ENCODE measurements at regions not wholly inside any gene's neighbourhood (a gene's known extent, or its start where the extent isn't known, plus 50 kb on each side); places are given as distances from the start of the nearest gene placed in this dataset.

- dilution Hi-C loops (cut with HindIII; ENCODE audit: low sequenced_read_pairs, unreplicated experiment) = no loop called here
- Histone ChIP-seq H3K4me1 (ENCODE audit: control insufficient read depth, insufficient read depth, low read length) (no peaks in the 10 kb centered on the region), H2BK20ac (ENCODE audit: low read depth, low read length) (no peak overlapping the region)
These were observed 213.3 kb downstream of the AKAP7 start for GRCh38 chr6:131348572-131348971.

More at GRCh38 chr6:131348572-131348971, 213.3 kb downstream of the AKAP7 start:
- no peaks in the 10 kb centered on the region for H4K20me1 ChIP-seq (ENCODE audit: insufficient read depth, low read length)
- no peak overlapping the region for H3K4me3 ChIP-seq (ENCODE audit: insufficient read depth, low read depth, low read length)
- 40% methylated on average over 2 of the region's 5 CpGs; no CpG with 5 or more reads in 1 of the 2 experiments for WGBS, 2 experiments (ENCODE audit: extremely low coverage in 2 of 2, insufficient read length in 1 of 2)
- no peak overlapping the region for H4K91ac ChIP-seq (ENCODE audit: insufficient read depth, low read depth, low read length)
- POLR2A ChIA-PET (ENCODE audit: unreplicated experiment) = no interaction called here
- H3K23ac ChIP-seq (ENCODE audit: low read depth, low read length) = no peak overlapping the region
- no peak for ATAC-seq (ENCODE audit: low read depth)
- H3K36me3 ChIP-seq (ENCODE audit: control insufficient read depth, insufficient read depth, low read length) = no peaks in the 10 kb centered on the region
- H2AK9ac ChIP-seq (replicated peaks; ENCODE audit: low read depth, low read length, poor library complexity) = no peak overlapping the region
- H3K56ac ChIP-seq (ENCODE audit: extremely low read depth, insufficient read depth, low read length) = no peak overlapping the region
- no peak overlapping the region for H3K4me2 ChIP-seq (ENCODE audit: low read depth, low read length)
- H3K27me3 ChIP-seq (ENCODE audit: control insufficient read depth, insufficient read depth, low read length) = peaks cover 8% of the 10 kb centered on the region
- no peaks in the 10 kb centered on the region for H3K79me1 ChIP-seq (ENCODE audit: low read depth in 1 of 2, low read length in 2 of 2)
- CTCF ChIA-PET = no interaction called here
- no peak overlapping the region for H3K14ac ChIP-seq (replicated peaks; ENCODE audit: low read depth, low read length)
- in situ Hi-C loops (cut with MboI; ENCODE audit: low sequenced_read_pairs) = no loop called here
- H2BK5ac ChIP-seq (ENCODE audit: low read depth, low read length, poor library complexity, severe bottlenecking) = no peak overlapping the region
- H2BK120ac ChIP-seq (ENCODE audit: low read depth, low read length) = no peak overlapping the region
- H4K8ac ChIP-seq (ENCODE audit: low read depth in 2 of 2, low read length in 2 of 2) = no peak overlapping the region
- H3K9ac ChIP-seq (ENCODE audit: low read depth, low read length) = no peak overlapping the region
- no TSS peak for BruUV-seq (replicated peaks)
- H3K4ac ChIP-seq (ENCODE audit: low read depth, low read length) = no peak overlapping the region
- no peak for TF ChIP-seq RFX5 (IDR thresholded peaks at IDR 0.05; ENCODE audit: low read depth, low read length)
- TF ChIP-seq MXI1 (IDR thresholded peaks at IDR 0.05; ENCODE audit: borderline replicate concordance, low read depth, low read length) = no peak
- no peak for TF ChIP-seq CTCF (conservative IDR thresholded peaks at IDR 0.05; ENCODE audit: low read depth, low read length)
- no peak for TF ChIP-seq ELK1 (IDR thresholded peaks at IDR 0.05; ENCODE audit: borderline replicate concordance, low read depth, low read length)
- no peak for TF ChIP-seq POLR2A (IDR thresholded peaks at IDR 0.05; ENCODE audit: low read depth, low read length)
- TF ChIP-seq SMC3 (IDR thresholded peaks at IDR 0.05; ENCODE audit: low read depth, low read length) = no peak
- TF ChIP-seq MAZ (IDR thresholded peaks at IDR 0.05; ENCODE audit: borderline replicate concordance, low read depth, low read length) = no peak
- TF ChIP-seq FOS (IDR thresholded peaks at IDR 0.05; ENCODE audit: low read depth, low read length) = no peak
- H2AFZ ChIP-seq (replicated peaks; ENCODE audit: low read length, poor library complexity) = no peak overlapping the region
- intact Hi-C loops (cut with micrococcal nuclease) = no loop called here
- H3K9me3 ChIP-seq (ENCODE audit: control insufficient read depth, insufficient read depth, low read length) = no peaks in the 10 kb centered on the region
- no peak for DNase-seq
- no peak overlapping the region for H3K18ac ChIP-seq (ENCODE audit: low read depth, low read length)
- no peaks in the 10 kb centered on the region for H3K9me1 ChIP-seq (ENCODE audit: insufficient read depth, low read length)
- H2AK5ac ChIP-seq (ENCODE audit: low read depth, low read length) = no peak overlapping the region
- no peak overlapping the region for H3K27ac ChIP-seq (ENCODE audit: insufficient read depth, low read length)
- H2BK15ac ChIP-seq (ENCODE audit: low read depth, low read length) = no peak overlapping the region
- H4K5ac ChIP-seq (ENCODE audit: low read depth, low read length) = no peak overlapping the region
